ENCODE measurements at regions not wholly inside any gene's neighbourhood (a gene's known extent, or its start where the extent isn't known, plus 50 kb on each side); places are given as distances from the start of the nearest gene placed in this dataset.

DNA sequence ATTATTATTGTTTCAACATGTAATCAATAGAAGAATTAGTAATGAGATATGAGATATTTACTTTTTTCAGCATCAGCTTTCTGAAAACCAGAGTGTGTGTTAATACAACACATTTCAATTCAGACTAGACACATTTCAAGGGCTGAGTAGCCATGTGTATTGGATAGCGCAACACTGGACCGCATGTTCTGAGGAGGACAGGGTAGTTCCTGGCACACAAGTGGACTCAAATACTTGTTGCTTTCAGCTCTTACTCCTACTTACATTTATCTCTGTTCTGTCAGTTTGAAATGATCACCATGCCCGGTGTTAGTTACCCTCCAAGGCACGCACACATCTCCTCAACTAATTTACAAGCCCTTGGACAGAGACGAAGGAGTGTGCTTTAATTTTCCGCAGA is 126.6 kb downstream of the SLC24A2 start:
- TF ChIP-seq, protein P1, sequence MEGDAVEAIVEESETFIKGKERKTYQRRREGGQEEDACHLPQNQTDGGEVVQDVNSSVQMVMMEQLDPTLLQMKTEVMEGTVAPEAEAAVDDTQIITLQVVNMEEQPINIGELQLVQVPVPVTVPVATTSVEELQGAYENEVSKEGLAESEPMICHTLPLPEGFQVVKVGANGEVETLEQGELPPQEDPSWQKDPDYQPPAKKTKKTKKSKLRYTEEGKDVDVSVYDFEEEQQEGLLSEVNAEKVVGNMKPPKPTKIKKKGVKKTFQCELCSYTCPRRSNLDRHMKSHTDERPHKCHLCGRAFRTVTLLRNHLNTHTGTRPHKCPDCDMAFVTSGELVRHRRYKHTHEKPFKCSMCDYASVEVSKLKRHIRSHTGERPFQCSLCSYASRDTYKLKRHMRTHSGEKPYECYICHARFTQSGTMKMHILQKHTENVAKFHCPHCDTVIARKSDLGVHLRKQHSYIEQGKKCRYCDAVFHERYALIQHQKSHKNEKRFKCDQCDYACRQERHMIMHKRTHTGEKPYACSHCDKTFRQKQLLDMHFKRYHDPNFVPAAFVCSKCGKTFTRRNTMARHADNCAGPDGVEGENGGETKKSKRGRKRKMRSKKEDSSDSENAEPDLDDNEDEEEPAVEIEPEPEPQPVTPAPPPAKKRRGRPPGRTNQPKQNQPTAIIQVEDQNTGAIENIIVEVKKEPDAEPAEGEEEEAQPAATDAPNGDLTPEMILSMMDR (IDR thresholded peaks at IDR 0.05; ENCODE audit: low read depth, low read length) = no peak

DNA sequence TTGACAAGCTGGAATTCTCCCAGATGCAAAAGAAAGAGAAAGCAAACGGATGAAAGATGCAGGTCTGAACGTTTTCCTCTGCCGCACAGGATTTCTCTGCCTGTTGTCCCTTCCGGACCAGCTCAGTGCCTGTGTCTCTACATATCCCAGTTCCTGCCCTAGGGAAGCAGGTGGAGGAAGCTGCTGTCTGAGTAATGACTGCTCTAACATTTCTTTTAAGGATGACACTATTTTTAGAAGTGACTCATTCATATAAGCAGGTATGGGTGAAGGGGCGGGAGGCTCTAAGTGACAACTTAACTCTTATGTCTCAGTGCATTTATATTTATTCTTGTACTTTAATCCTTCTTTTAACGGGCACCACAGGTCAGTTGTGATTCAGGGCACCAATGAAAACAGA is 128.8 kb downstream of the SLC24A2 start:
- TF ChIP-seq, protein P1 (IDR thresholded peaks at IDR 0.05; ENCODE audit: low read depth, low read length) = no peak

More for the DNA sequence above, 126.6 kb downstream of the SLC24A2 start:
- no peak overlapping the region for H3K4me3 ChIP-seq (ENCODE audit: low read depth, low read length)

DNA sequence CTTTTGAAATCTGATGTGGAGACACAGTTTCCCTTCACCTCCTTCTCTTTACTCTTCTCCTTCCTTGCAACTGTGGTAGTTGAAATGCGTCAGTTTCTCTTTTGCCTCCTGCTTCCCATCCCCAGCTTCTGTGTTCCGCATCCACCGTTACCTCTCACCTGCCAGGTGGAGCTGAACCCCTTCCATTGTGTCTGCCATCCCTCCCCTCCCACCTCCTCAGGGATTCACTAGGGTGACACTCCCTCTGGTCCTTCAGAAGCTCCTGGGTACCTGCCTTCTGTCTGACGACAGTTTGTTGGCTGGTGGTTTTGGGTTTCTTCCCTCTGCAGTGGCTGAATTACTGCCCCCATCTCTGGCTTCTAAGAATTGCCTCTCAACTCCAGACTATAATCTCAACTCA is 132.1 kb downstream of the SLC24A2 start:
- TF ChIP-seq, protein P1 (IDR thresholded peaks at IDR 0.05; ENCODE audit: low read depth, low read length) = no peak
- no peak overlapping the region for H3K4me3 ChIP-seq (ENCODE audit: low read depth, low read length)

More for the DNA sequence above, 128.8 kb downstream of the SLC24A2 start:
- no peak overlapping the region for H3K4me3 ChIP-seq (ENCODE audit: low read depth, low read length)

DNA sequence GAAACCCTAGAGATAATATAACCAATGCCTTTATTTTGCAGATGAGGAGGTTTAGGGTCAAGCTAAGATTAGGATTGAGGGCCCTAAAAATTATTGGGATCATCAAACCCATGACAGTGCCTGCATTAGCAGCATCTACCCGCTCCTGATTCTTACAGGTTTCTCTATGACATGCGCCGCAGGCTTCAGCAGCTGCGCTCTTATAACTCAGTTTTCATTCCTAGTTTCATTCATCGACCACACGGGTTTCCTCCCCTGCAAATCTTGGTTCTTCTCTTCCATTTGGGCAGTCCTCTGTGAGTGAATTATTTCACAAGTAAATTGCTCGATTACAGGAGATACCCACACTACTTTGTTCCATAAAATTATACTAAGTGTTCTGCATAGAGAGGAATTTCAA is 137.2 kb downstream of the SLC24A2 start:
- H3K4me3 ChIP-seq (ENCODE audit: low read depth, low read length) = no peak overlapping the region
- TF ChIP-seq, protein P1 (IDR thresholded peaks at IDR 0.05; ENCODE audit: low read depth, low read length) = no peak

DNA sequence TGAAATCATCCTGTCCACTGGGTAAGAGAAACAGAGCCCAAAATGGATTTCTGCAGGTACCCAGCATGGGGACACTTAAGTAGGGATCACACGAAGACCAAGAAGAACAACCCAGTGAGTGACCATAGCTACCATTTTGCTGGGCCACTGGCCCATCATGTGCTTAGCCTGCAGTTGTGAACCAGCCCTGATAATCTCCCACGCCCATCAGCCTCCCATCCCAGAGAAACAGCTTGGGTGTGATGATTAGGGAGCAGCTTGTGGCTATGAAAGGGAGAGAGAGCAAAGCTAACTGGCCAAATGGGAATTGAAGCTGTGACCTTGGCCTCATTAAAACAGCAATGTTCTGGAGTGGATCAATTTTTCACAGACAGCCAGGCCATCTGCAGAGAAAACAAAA is 138.5 kb downstream of the SLC24A2 start:
- TF ChIP-seq, protein P1 (IDR thresholded peaks at IDR 0.05; ENCODE audit: low read depth, low read length) = no peak
- no peak overlapping the region for H3K4me3 ChIP-seq (ENCODE audit: low read depth, low read length)

DNA sequence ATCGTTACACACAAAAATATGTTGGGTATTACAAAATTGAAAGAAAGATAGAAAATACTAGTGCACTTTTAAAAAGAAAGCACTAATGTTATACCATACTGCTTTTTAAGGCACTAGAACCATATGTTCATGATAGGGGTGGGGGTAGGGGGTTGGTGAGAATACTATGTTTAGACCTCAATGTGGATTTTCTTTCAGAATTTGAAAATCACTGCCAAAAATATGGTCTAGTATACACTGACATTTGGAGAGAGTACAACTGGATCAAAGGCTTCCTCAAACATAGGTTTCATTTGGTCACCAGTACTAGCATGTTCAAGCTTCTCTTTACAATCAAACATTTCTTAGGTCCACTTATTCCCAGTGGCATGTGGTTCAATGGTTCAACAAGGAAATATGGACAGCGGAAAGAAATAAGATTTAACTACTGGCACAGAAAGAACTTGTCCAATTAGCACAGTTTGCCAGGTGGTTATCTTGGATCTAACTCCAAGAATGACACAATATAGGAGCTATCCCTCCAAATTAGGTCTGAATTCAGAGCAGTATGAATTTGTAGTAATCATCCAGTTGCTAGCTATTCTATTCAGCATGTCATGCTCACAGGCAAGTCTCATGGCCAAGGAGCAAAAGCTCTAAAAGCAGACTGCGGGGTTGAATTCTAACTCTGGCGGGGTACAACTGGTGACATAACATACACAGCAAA is 139.3 kb downstream of the SLC24A2 start:
- TF ChIP-seq, protein P1 (IDR thresholded peaks at IDR 0.05; ENCODE audit: low read depth, low read length) = no peak

DNA sequence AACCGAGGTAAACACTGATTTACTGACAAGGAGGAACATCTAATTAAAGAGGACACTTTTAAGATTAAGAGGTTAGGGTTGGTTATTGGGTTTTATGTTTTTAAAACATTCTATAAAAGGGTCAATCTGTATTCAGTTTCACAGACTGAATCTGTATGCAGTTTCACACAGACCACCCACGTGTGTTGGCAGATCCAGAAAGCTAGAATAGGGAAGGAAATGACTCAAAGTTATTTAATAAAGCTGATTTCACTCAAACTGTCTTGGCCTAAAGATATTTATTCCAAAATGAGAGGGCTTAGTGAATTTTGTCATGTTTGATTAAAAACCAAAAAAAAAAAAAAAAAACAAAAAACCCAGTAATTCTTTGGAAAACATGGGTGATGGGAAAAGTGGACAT is 140.2 kb downstream of the SLC24A2 start:
- TF ChIP-seq, protein P1 (IDR thresholded peaks at IDR 0.05; ENCODE audit: low read depth, low read length) = no peak
- no peak overlapping the region for H3K4me3 ChIP-seq (ENCODE audit: low read depth, low read length)

More for the DNA sequence above, 139.3 kb downstream of the SLC24A2 start:
- no peak overlapping the region for H3K4me3 ChIP-seq (ENCODE audit: low read depth, low read length)

All from WI38 (cell line).